A673 (cell line): ENCODE measurements at regions not wholly inside any gene's neighbourhood (a gene's known extent, or its start where the extent isn't known, plus 50 kb on each side); places are given as distances from the start of the nearest gene placed in this dataset.

Experiments
- BruUV-seq: library from RNA; stranded (reverse); fragments of 400-500 nt; replicated peaks from 2 replicates; lab custom pipeline; 2021; lab: Mats Ljungman, UMichigan
- CTCF ChIA-PET: fragments of 300-600 bp; sonication (Branson Sonifier 250); formaldehyde crosslinking; loops from one replicate; lab custom pipeline; 2022; ENCODE audit warnings: antibody characterized with exemption; lab: Charles Lee
- POLR2A ChIA-PET: fragments of 300-600 bp; sonication (Branson Sonifier 250); formaldehyde crosslinking; loops from one replicate; lab custom pipeline; 2022; ENCODE audit warnings: antibody characterized with exemption; ENCODE audit not compliant: low non-redundant PET; lab: Charles Lee
- DNase-seq: peaks from one replicate; pipeline ENCODE4 v3.0.0-alpha.2; 2015; ENCODE audit warnings: low spot score
- H3K27ac ChIP-seq: fragments of 200-600 bp; sonication (generic); 2 replicates; pipeline ENCODE4 v1.5.1; 2016; ENCODE audit warnings: mixed run types, low read depth, mild to moderate bottlenecking, mixed read lengths, antibody characterized with exemption, low read length; ENCODE audit not compliant: poor library complexity, severe bottlenecking
- H3K27me3 ChIP-seq: fragments of 200-600 bp; sonication (generic); replicated peaks from 2 replicates; pipeline ENCODE4 v1.6.1; 2017; ENCODE audit warnings: mixed run types, low read depth, mild to moderate bottlenecking, mixed read lengths, antibody characterized with exemption, low read length; ENCODE audit not compliant: insufficient read depth, poor library complexity
- H3K36me3 ChIP-seq: fragments of 200-600 bp; sonication (generic); 2 replicates; pipeline ENCODE4 v1.6.1; 2016; ENCODE audit warnings: mixed run types, mild to moderate bottlenecking, mixed read lengths, antibody characterized with exemption, low read length; ENCODE audit not compliant: insufficient read depth, poor library complexity, severe bottlenecking
- H3K4me1 ChIP-seq: fragments of 200-600 bp; sonication (generic); 2 replicates; pipeline ENCODE4 v1.6.1; 2017; ENCODE audit warnings: mixed run types, mild to moderate bottlenecking, mixed read lengths, antibody characterized with exemption, low read length; ENCODE audit not compliant: insufficient read depth, poor library complexity, severe bottlenecking
- H3K4me3 ChIP-seq: fragments of 200-600 bp; sonication (generic); 2 replicates; pipeline ENCODE4 v1.5.1; 2016; ENCODE audit warnings: low read depth, mixed run types, mild to moderate bottlenecking, mixed read lengths, low read length; ENCODE audit not compliant: poor library complexity, severe bottlenecking
- H3K9me3 ChIP-seq: fragments of 200-600 bp; sonication (generic); 2 replicates; pipeline ENCODE4 v1.6.1; 2016; ENCODE audit warnings: mixed run types, low read depth, mild to moderate bottlenecking, mixed read lengths, antibody characterized with exemption, low read length; ENCODE audit not compliant: poor library complexity, severe bottlenecking
- EZH2 ChIP-seq: fragments of 200-600 bp; sonication (generic); IDR thresholded peaks from 2 replicates; pipeline ENCODE4 v1.6.1; 2017; ENCODE audit warnings: borderline replicate concordance, low read depth, mild to moderate bottlenecking, mixed read lengths, antibody characterized with exemption, low read length; ENCODE audit not compliant: poor library complexity, severe bottlenecking
- intact Hi-C: fragments of 100-400 bp; cut with micrococcal nuclease; formaldehyde crosslinking; loops from one replicate; pipeline ENCODE4 v1.10.0; 2022; ENCODE audit not compliant: unreplicated experiment
- TF ChIP-seq, protein P1 (sequence below): fragments of 300-800, 200-600 bp; sonication (generic); conservative IDR thresholded peaks from 2 replicates; pipeline ENCODE4 v1.5.1; 2017; ENCODE audit warnings: low read depth, mild to moderate bottlenecking, antibody characterized with exemption, low read length, moderate library complexity, mixed read lengths

DNA sequence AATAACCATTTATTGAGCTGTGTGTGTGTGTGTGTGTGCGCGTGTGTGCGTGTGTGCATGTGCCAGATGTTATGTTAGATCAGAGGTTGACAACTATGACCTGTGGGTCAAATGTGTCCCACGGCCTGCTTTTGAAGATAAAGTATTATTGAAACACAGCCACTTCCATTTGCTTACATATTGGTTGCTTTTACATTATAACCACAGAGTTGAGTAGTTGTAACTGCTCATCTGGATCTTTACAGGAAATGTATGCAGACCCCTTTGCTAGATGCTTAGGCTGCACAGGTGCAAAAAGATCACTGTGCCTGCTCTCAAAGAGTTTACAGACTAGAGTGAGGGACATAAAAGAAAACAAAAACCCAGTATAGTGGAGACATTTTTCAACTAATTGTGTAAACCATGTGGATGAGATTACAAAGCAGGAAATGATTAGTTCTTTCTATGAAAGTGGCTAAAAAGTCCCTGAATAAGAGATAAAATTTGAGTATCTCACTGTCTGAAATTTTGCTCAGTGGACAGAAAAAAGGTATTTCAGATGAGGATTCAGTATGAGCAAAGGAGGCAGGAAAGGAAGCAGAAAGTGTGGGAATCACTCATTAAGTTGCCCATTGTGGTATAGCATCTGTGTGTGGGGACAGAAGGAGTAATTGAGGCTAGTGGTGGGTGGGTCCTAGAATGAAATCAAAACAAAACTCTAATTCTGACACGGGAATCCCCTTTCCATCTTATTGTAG, 188.4 kb downstream of the PAH start:
- ChIA-PET CTCF (no interaction called here), POLR2A (no interaction called here)
- no peaks in the 10 kb centered on the region for H3K36me3 ChIP-seq
- no peak overlapping the region for H3K4me3 ChIP-seq
- TF ChIP-seq EZH2, result no peak
- TF ChIP-seq, protein P1, sequence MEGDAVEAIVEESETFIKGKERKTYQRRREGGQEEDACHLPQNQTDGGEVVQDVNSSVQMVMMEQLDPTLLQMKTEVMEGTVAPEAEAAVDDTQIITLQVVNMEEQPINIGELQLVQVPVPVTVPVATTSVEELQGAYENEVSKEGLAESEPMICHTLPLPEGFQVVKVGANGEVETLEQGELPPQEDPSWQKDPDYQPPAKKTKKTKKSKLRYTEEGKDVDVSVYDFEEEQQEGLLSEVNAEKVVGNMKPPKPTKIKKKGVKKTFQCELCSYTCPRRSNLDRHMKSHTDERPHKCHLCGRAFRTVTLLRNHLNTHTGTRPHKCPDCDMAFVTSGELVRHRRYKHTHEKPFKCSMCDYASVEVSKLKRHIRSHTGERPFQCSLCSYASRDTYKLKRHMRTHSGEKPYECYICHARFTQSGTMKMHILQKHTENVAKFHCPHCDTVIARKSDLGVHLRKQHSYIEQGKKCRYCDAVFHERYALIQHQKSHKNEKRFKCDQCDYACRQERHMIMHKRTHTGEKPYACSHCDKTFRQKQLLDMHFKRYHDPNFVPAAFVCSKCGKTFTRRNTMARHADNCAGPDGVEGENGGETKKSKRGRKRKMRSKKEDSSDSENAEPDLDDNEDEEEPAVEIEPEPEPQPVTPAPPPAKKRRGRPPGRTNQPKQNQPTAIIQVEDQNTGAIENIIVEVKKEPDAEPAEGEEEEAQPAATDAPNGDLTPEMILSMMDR, result no peak
- no TSS peak for BruUV-seq
- H3K27ac ChIP-seq, result no peak overlapping the region
- no peaks in the 10 kb centered on the region for H3K4me1 ChIP-seq
- no peaks in the 10 kb centered on the region for H3K27me3 ChIP-seq
- intact Hi-C loops, result no loop called here
- H3K9me3 ChIP-seq, result no peaks in the 10 kb centered on the region
- DNase-seq, result no peak

DNA sequence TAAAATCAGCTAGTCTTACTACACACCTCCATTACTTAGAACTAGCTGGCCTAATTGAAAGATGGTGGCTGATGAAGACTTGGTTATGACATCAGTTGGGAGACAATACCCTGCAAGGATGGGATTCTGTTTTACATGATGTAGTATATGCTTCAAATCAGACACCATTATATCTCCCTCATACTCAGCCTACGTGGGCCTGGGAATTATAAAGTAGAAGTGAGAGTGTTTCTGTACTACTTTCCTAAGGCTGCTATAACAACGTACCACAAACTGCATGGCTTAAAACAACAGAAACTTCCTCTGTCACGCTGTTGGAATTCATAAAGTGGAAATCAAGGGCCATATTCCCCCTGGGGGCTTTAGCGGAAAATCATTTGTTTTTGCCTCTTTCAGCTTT, 190.4 kb downstream of the PAH start:
- Histone ChIP-seq H3K4me1 (no peaks in the 10 kb centered on the region), H3K36me3 (no peaks in the 10 kb centered on the region), H3K4me3 (no peak overlapping the region), H3K9me3 (no peaks in the 10 kb centered on the region), H3K27me3 (no peaks in the 10 kb centered on the region), H3K27ac (no peak overlapping the region)
- TF ChIP-seq EZH2, result no peak
- TF ChIP-seq, protein P1, result no peak
- BruUV-seq, result no TSS peak
- no peak for DNase-seq
- intact Hi-C loops, result no loop called here
- POLR2A ChIA-PET, result no interaction called here
- CTCF ChIA-PET, result no interaction called here

DNA sequence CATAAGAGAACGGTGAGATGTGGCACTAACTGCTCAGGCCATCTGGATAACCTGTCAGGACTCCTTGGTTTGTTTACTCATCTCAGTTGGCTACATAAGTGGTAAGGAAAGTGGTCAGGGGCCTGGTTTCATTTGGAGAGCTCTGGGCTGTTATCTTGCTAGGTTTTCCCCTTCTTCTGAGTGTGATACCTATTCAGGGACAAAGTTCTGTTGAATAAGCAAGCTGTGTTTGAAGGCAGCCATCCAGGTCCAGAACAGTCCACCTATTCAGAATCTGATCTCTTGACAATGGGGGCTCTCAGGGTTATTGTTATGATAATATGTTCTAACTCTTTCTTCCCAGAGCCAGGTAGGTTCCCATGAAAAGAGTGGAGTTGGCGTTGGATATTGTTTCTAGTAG, 194.9 kb downstream of the PAH start:
- Histone ChIP-seq H3K4me3 (no peak overlapping the region), H3K27me3 (no peaks in the 10 kb centered on the region), H3K9me3 (no peaks in the 10 kb centered on the region), H3K36me3 (no peaks in the 10 kb centered on the region), H3K4me1 (no peaks in the 10 kb centered on the region), H3K27ac (no peak overlapping the region)
- ChIA-PET POLR2A (no interaction called here), CTCF (no interaction called here)
- no peak for DNase-seq
- intact Hi-C loops, result no loop called here
- no peak for TF ChIP-seq EZH2
- BruUV-seq, result no TSS peak

DNA sequence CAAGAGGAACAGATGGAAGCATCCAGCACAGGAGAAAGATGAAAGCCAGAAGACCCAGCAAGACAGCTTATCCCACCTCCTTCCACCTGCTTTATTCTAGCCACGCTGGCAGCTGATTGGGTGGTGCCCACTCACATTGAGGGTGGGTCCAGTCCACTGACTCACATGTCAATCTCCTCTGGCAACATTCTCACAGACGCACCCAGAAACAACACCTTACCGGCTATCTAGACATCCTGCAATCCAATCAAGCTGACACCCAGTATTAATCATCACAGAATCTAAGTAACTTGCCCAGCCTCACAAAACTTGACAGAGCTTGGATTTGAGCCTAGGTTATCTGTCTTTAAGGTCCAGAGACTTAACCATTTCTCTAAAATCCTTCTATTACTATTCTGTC, 208.9 kb downstream of the PAH start:
- CTCF ChIA-PET, result no interaction called here
- H3K4me1 ChIP-seq, result no peaks in the 10 kb centered on the region
- no TSS peak for BruUV-seq
- no peak for DNase-seq
- intact Hi-C loops, result loop anchor here (10.0 kb wide), 1 partner anchor 533 kb away; no protein-coding TSS in a partner anchor
- no peaks in the 10 kb centered on the region for H3K36me3 ChIP-seq
- no peak overlapping the region for H3K27ac ChIP-seq
- POLR2A ChIA-PET, result no interaction called here
- H3K9me3 ChIP-seq, result no peaks in the 10 kb centered on the region
- no peak for TF ChIP-seq EZH2
- TF ChIP-seq, protein P1, result no peak
- H3K27me3 ChIP-seq, result peaks cover 16% of the 10 kb centered on the region
- no peak overlapping the region for H3K4me3 ChIP-seq
